NCI-H1105 treated with DMSO at 0.1 percent for 48 hours (cell line): ENCODE measurements at regions not wholly inside any gene's neighbourhood (a gene's known extent, or its start where the extent isn't known, plus 50 kb on each side); places are given as distances from the start of the nearest gene placed in this dataset.
"Not testable (repeated sequence)": the region's sequence is repeated elsewhere in the genome, so short reads cannot be mapped to it uniquely, and the experiment has no call there.

ENCODE experiments used
- DNase-seq: peaks from one replicate; lab custom pipeline; 2025; lab: John Stamatoyannopoulos, UW

GRCh38 chr12:124130691-124131591 is 157.9 kb downstream of the ZNF664 start:
- no peak for DNase-seq

- no peak for DNase-seq
Observed at GRCh38 chr12:124131659-124132058, 158.6 kb downstream of the ZNF664 start.

- DNase-seq = no peak
Observed at GRCh38 chr12:124132530-124132929, 159.5 kb downstream of the ZNF664 start.

GRCh38 chr12:124136796-124137195 is 158.1 kb upstream of the RFLNA start:
- DNase-seq = no peak

- no peak for DNase-seq
Observed at GRCh38 chr12:124140944-124141486, 153.9 kb upstream of the RFLNA start.

- DNase-seq = not testable (repeated sequence)
Observed at GRCh38 chr12:124141611-124142010, 153.3 kb upstream of the RFLNA start.

- no peak for DNase-seq
Observed at GRCh38 chr12:124142395-124143035, 152.4 kb upstream of the RFLNA start.

- DNase-seq = no peak
Observed at GRCh38 chr12:124143726-124144125, 151.2 kb upstream of the RFLNA start.

GRCh38 chr12:124144531-124145194 is 150.2 kb upstream of the RFLNA start:
- DNase-seq = no peak

GRCh38 chr12:124147027-124147426 is 147.9 kb upstream of the RFLNA start:
- DNase-seq = no peak

GRCh38 chr12:124147575-124147974 is 147.3 kb upstream of the RFLNA start:
- DNase-seq = no peak

- no peak for DNase-seq
Observed at GRCh38 chr12:124148481-124149273, 146.2 kb upstream of the RFLNA start.

- DNase-seq = no peak
Observed at GRCh38 chr12:124149287-124149686, 145.6 kb upstream of the RFLNA start.

GRCh38 chr12:124150168-124150567 is 144.7 kb upstream of the RFLNA start:
- no peak for DNase-seq

GRCh38 chr12:124151583-124151982 is 143.3 kb upstream of the RFLNA start:
- DNase-seq = no peak

- DNase-seq = no peak
Observed at GRCh38 chr12:124152731-124153130, 142.2 kb upstream of the RFLNA start.

GRCh38 chr12:124153392-124153791 is 141.5 kb upstream of the RFLNA start:
- DNase-seq = no peak

- DNase-seq = no peak
Observed at GRCh38 chr12:124157406-124157805, 137.5 kb upstream of the RFLNA start.

GRCh38 chr12:124159655-124160054 is 135.2 kb upstream of the RFLNA start:
- DNase-seq = no peak

- DNase-seq = no peak
Observed at GRCh38 chr12:124160097-124160756, 134.7 kb upstream of the RFLNA start.

- DNase-seq = not testable (repeated sequence)
Observed at GRCh38 chr12:124161402-124161801, 133.5 kb upstream of the RFLNA start.
